Endodermal cell (in vitro differentiated cells): ENCODE measurements at regions not wholly inside any gene's neighbourhood (a gene's known extent, or its start where the extent isn't known, plus 50 kb on each side); places are given as distances from the start of the nearest gene placed in this dataset.

Experiments
- DNase-seq: peaks from one replicate; pipeline ENCODE4 v3.0.0-alpha.2; 2017
- H3K27ac ChIP-seq: 2 replicates; pipeline ENCODE4 v1.5.1; 2013; ENCODE audit warnings: mild to moderate bottlenecking, low read depth, low read length, moderate library complexity
- H3K27me3 ChIP-seq: 2 replicates; pipeline ENCODE4 v1.6.1; 2013; ENCODE audit warnings: mild to moderate bottlenecking, low read length, moderate library complexity; ENCODE audit not compliant: insufficient read depth, control insufficient read depth, poor library complexity, severe bottlenecking
- H3K36me3 ChIP-seq: 2 replicates; pipeline ENCODE4 v1.7.0; 2013; ENCODE audit warnings: mild to moderate bottlenecking, low read length, moderate library complexity; ENCODE audit not compliant: control insufficient read depth, insufficient read depth
- H3K4me1 ChIP-seq: one replicate; pipeline ENCODE4 v1.7.0; 2013; ENCODE audit warnings: low read length; ENCODE audit not compliant: control insufficient read depth, insufficient read depth
- H3K4me3 ChIP-seq: 2 replicates; pipeline ENCODE4 v1.5.1; 2013; ENCODE audit warnings: mild to moderate bottlenecking, low read length, moderate library complexity
- H3K9ac ChIP-seq: 2 replicates; pipeline ENCODE4 v1.6.1; 2013; ENCODE audit warnings: mild to moderate bottlenecking, low read length, moderate library complexity; ENCODE audit not compliant: poor library complexity, severe bottlenecking; ENCODE audit errors: extremely low read depth
- H3K9me3 ChIP-seq: 2 replicates; pipeline ENCODE4 v1.6.1; 2013; ENCODE audit warnings: mild to moderate bottlenecking, low read length, moderate library complexity; ENCODE audit not compliant: control insufficient read depth
- H3K27ac Mint-ChIP-seq: 2 replicates; pipeline ENCODE4 v1.8.0; 2020; ENCODE audit warnings: mixed read lengths
- H3K27me3 Mint-ChIP-seq: 2 replicates; pipeline ENCODE4 v1.8.0; 2021; ENCODE audit warnings: mild to moderate bottlenecking, mixed read lengths; ENCODE audit not compliant: insufficient read depth
- H3K36me3 Mint-ChIP-seq: 2 replicates; pipeline ENCODE4 v1.8.0; 2020; ENCODE audit warnings: low read depth, mixed read lengths
- H3K4me1 Mint-ChIP-seq: 2 replicates; pipeline ENCODE4 v1.8.0; 2020; ENCODE audit warnings: mixed read lengths
- H3K4me3 Mint-ChIP-seq: 2 replicates; pipeline ENCODE4 v1.8.0; 2020; ENCODE audit warnings: mild to moderate bottlenecking, moderate library complexity, mixed read lengths
- H3K9me3 Mint-ChIP-seq: 2 replicates; pipeline ENCODE4 v1.8.0; 2020; ENCODE audit warnings: mild to moderate bottlenecking, mixed read lengths
- CTCF ChIP-seq: fragments of 200-600 bp; sonication (generic); conservative IDR thresholded peaks from 2 replicates; pipeline ENCODE4 v1.5.0; 2021; ENCODE audit warnings: antibody characterized with exemption, mild to moderate bottlenecking
- WGBS, 2 experiments: methylation state at CpG; one replicate each; pipeline versions ENCODE4 v1.1.5 to v1.1.7; 2013; ENCODE audit warnings: missing lambda C conversion rate in 2 of 2, mixed read lengths in 1 of 2; ENCODE audit not compliant: insufficient coverage in 1 of 2, insufficient read length in 1 of 2; 5-methylcytosine and 5-hydroxymethylcytosine counted together

DNA sequence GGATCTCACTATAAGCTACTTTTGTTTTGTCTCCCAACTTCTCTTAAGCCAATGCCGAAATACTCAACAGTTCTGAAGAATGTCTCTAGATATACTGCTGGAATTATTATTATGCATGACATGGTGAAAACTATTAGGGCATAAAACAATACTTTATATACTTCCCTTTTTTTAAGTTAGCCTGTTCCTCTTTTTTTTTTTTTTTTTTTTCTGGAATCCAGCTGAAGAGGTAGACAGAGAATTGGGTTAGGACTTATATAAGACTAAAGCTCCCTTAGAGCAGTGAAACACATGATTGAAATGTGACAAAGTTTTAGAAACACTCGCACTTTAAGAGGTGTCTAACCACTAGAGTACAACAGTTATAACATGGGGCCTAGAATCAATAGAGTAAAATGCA is 850.9 kb upstream of the PCDH9 start:
- Mint-ChIP-seq H3K4me3 (no peak overlapping the region), H3K36me3 (no peaks in the 10 kb centered on the region), H3K4me1 (no peaks in the 10 kb centered on the region), H3K27me3 (no peaks in the 10 kb centered on the region), H3K27ac (no peak overlapping the region), H3K9me3 (no peaks in the 10 kb centered on the region)
- Histone ChIP-seq H3K4me3 (no peak overlapping the region), H3K27ac (no peak overlapping the region), H3K36me3 (no peaks in the 10 kb centered on the region), H3K9me3 (no peaks in the 10 kb centered on the region), H3K27me3 (no peaks in the 10 kb centered on the region), H3K4me1 (no peaks in the 10 kb centered on the region), H3K9ac (no peak overlapping the region)
- WGBS, 2 experiments: 100% methylated on average over 2 of the region's 2 CpGs; no CpG with 5 or more reads in 1 of the 2 experiments
- TF ChIP-seq CTCF: no peak
- no peak for DNase-seq

GRCh38 chr13:68078874-68079273 is 848.7 kb upstream of the PCDH9 start:
- no peaks in the 10 kb centered on the region for H3K36me3 Mint-ChIP-seq
- H3K9me3 Mint-ChIP-seq: no peaks in the 10 kb centered on the region
- no peaks in the 10 kb centered on the region for H3K9me3 ChIP-seq
- no peak overlapping the region for H3K4me3 ChIP-seq
- no peak overlapping the region for H3K27ac ChIP-seq
- no peak for DNase-seq
- H3K27me3 Mint-ChIP-seq: no peaks in the 10 kb centered on the region
- no peaks in the 10 kb centered on the region for H3K36me3 ChIP-seq
- WGBS, 2 experiments: 100% methylated on average over 1 of the region's 1 CpG; no CpG with 5 or more reads in 1 of the 2 experiments
- no peak overlapping the region for H3K27ac Mint-ChIP-seq
- no peaks in the 10 kb centered on the region for H3K4me1 ChIP-seq
- no peak overlapping the region for H3K9ac ChIP-seq
- H3K4me1 Mint-ChIP-seq: no peaks in the 10 kb centered on the region
- no peaks in the 10 kb centered on the region for H3K27me3 ChIP-seq
- H3K4me3 Mint-ChIP-seq: no peak overlapping the region
- no peak for TF ChIP-seq CTCF

DNA sequence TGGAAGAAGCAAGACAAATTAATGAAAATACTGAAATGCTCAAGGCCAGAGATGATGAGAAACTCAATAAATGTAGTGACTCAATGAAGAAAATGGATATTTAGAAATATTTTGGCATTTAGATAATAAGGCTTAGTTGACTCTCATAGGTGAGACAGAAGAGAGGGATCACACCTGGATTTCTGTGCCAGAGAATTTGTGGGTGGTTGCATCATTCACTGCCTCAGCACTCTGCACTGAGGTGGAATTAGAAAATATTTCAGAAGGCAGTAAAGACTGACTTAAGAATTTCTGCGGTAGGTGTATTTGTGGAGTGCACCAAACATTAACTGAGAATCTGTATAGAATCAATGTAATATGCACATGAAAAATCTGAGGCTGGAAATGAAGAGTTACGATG is 848.3 kb upstream of the PCDH9 start:
- DNase-seq: no peak
- Histone ChIP-seq H3K4me1 (no peaks in the 10 kb centered on the region), H3K9ac (no peak overlapping the region), H3K27ac (no peak overlapping the region), H3K36me3 (no peaks in the 10 kb centered on the region), H3K9me3 (no peaks in the 10 kb centered on the region), H3K4me3 (no peak overlapping the region), H3K27me3 (no peaks in the 10 kb centered on the region)
- WGBS, 2 experiments: 88 to 98% methylated on average over 1 to 2 of the region's 2 CpGs
- Mint-ChIP-seq H3K4me3 (no peak overlapping the region), H3K36me3 (no peaks in the 10 kb centered on the region), H3K9me3 (no peaks in the 10 kb centered on the region), H3K27ac (no peak overlapping the region), H3K4me1 (no peaks in the 10 kb centered on the region), H3K27me3 (no peaks in the 10 kb centered on the region)
- TF ChIP-seq CTCF: no peak
